Thyroid gland (tissue), 4 donors: ENCODE measurements at regions not wholly inside any gene's neighbourhood (a gene's known extent, or its start where the extent isn't known, plus 50 kb on each side); places are given as distances from the start of the nearest gene placed in this dataset.

Source experiments
- CTCF ChIP-seq, 6 experiments: fragments of 200-600 bp in 3 of 6; fragments of 450-650 bp in 3 of 6; sonication (generic) in 3 of 6; IDR thresholded peaks; one replicate each; pipeline ENCODE4 v1.5.1; 2016 to 2019; ENCODE audit warnings: antibody characterized with exemption in 6 of 6, mild to moderate bottlenecking in 2 of 6, inconsistent platforms in 1 of 6, moderate library complexity in 1 of 6
- POLR2A ChIP-seq, 2 donors: fragments of 450-650 bp; IDR thresholded peaks; one replicate each; pipeline ENCODE4 v1.6.1; 2017; ENCODE audit warnings: antibody characterized with exemption in 2 of 2, mild to moderate bottlenecking in 2 of 2, moderate library complexity in 1 of 2

GRCh38 chr12:70008944-70009343 lies 183.9 kb downstream of the MYRFL start:
- TF ChIP-seq CTCF (IDR thresholded peaks at IDR 0.05) (no peak), POLR2A (IDR thresholded peaks at IDR 0.05) (no peak)
